Stimulated activated CD4-positive, alpha-beta T cell treated with anti-CD3 and anti-CD28 coated beads, Interleukin-12 subunit alpha, Interleukin-12 subunit beta, amount 100 ng/mL, for 24 hours (primary cell): ENCODE measurements at regions not wholly inside any gene's neighbourhood (a gene's known extent, or its start where the extent isn't known, plus 50 kb on each side); places are given as distances from the start of the nearest gene placed in this dataset.
"Not testable (repeated sequence)": the region's sequence is repeated elsewhere in the genome, so short reads cannot be mapped to it uniquely, and the experiment has no call there.

Source experiments
- DNase-seq, 2 experiments: peaks; one replicate each; pipeline ENCODE4 v3.0.0-alpha.2; 2020; ENCODE audit warnings: low read depth in 2 of 2

DNA sequence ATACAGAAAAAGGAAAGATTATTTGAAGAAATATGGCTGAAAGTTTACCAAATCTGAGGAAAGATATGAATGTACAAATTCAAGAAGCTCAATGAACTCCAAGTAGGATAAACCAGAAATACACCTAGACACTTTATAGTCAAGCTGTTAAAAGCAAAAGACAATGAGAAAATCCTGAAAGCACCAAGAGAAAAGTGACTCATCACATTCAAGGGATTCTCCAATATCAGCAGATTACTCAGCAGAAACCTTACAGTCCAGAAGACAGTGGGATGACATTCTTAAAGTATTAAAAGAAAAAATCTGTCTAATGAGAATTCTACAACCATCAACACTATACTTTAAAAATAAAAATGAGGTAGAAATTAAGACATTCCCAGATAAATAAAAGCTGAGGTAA, 223.8 kb upstream of the ZCCHC13 start:
- no peak for DNase-seq

DNA sequence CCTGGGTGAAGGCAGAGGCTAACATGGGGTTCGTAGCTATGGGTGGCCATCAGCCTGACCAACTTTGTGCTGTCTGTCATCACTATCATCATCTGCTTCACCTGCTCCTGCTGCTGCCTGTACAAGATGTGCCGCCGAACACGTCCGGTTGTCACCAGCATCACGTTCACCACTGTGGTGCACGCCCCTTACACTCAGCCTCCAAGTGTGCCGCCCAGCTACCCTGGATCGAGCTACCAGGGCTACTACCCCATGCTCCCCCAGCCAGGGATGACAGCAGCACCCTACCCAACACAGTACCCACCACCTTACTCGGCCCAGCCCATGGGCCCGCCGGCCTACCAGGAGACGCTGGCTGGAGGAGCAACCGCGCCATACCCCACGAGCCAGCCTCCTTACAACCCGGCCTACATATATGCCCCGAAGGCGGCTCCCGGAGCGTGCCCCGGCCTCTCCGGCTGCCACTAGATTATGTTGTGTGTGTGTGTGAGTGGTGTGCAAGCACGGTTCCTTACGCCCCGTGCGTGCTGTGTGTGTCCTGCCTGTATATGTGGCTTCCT, 213.4 kb upstream of the XIST start:
- no peak for DNase-seq

DNA sequence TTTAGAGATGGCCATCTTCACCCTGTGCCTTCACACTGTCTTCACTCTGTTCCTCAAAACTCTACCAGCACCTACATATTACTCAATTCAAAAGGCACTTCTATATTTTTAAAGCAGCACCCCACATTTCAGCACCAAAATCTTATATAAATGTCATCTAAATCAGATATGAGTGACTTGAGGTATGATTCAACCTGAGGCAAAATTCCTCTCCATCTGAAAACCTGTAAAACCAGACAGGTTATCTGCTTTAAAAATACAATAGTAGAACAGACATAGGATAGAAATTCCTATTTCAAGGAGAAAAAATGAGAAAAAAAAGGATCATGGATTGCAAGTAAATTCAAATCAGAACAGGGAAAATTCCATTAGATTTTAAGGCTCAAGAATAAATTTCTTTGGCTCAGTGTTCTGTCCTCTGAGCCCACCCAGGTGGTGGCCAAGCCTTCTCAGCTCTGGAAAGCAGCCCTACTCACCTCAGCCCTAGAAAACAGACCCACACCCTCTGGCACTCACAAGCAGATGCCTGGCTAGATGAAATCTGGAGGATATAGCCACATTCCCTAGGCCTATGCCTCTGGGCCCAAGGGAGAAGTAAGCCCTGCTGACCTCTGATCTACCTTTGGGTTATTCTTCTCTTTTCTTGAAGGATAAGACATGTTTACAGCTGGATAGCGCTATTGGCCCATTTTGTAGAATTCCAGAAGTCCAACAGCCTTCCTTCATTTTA, 211.1 kb upstream of the XIST start:
- no peak for DNase-seq

DNA sequence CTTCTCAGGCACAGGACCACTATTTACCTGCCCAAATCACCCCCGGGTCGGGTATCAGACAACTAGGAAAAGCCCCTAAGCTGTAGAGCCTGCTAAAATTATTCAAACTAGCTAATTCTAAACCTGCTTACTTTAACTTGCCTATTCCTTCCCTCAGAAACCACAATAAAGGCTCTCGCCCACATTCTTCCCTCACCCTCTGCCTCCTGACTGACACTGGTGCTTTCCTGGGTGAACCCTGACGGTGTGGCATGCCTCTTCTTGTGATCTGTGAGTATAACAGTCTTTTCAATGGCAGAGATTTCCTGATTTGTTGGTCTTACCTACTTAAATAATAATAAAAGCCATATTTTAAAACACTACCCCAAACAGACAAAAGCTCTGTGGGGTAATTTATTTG, 209.4 kb upstream of the XIST start:
- no peak for DNase-seq

DNA sequence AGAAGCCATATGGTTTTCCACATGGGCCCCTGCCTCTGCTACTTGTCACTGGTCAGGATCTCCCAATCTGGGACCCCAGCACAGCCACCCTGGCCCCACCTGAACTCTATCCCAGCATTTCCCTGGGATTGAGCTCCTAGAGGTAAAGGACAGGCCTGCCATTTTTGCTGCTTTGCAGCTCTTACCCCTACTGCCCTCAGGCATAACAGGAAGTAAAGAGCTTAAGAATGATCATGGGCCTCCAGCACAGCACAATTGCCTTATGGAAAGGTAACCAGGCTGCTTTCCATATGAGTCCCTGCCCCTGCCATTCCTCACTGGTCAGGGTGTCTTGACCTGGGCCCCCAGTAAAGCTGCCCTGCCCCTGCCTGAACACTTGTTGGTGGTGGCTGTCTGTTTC, 196.6 kb upstream of the XIST start:
- DNase-seq: no peak

DNA sequence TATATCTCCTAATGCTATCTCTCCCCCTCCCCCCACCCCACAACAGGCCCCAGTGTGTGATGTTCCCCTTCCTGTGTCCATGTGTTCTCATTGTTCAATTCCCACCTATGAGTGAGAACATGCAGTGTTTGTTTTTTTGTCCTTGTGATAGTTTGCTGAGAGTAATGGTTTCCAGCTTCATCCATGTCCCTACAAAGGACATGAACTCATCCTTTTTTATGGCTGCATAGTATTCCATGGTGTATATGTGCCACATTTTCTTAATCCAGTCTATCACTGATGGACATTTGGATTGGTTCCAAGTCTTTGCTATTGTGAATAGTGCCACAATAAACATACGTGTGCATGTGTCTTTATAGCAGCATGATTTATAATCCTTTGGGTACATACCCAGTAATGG, 181.6 kb upstream of the XIST start:
- not testable (repeated sequence) for DNase-seq

DNA sequence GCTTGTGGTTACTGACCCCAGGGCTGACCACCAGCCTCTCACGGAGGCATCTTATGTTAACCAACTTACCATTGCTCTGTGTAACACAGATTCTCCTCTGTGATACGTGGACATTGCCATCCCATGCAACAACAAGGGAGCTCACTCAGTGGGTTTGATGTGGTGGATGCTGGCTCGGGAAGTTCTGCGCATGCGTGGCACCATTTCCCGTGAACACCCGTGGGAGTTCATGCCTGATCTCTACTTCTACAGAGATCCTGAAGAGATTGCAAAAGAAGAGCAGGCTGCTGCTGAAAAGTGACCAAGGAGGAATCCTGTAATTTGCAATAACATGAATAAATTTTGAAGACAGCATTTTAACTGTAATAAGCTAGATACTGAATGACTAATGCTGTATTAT, 179.0 kb upstream of the XIST start:
- DNase-seq: not testable (repeated sequence)

DNA sequence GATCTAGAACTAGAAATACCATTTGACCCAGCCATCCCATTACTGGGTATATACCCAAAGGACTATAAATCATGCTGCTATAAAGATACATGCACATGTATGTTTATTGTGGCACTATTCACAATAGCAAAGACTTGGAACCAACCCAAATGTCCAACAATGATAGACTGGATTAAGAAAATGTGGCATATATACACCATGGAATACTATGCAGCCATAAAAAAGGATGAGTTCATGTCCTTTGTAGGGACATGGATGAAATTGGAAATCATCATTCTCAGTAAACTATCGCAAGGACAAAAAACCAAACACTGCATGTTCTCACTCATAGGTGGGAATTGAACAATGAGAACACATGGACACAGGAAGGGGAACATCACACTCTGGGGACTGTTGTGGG, 178.3 kb upstream of the XIST start:
- not testable (repeated sequence) for DNase-seq

DNA sequence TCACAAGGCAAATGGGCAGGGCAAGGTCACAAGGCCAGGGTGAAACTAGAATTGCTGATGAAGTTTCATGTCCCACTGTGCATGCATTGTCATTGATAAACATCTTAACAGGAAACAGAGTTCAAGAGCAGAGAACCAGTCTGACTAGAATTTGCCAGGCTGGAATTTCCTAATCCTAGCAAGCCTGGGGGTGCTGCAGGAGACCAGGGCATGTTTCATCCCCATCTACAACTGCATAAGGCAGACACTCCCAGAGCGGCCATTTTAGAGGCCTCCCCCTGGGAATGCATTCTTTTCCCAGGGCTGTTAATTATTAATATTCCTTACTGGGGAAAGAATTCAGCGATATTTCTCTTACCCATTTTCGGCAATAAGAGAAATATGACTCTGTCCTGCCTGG, 172.6 kb upstream of the XIST start:
- not testable (repeated sequence) for DNase-seq

DNA sequence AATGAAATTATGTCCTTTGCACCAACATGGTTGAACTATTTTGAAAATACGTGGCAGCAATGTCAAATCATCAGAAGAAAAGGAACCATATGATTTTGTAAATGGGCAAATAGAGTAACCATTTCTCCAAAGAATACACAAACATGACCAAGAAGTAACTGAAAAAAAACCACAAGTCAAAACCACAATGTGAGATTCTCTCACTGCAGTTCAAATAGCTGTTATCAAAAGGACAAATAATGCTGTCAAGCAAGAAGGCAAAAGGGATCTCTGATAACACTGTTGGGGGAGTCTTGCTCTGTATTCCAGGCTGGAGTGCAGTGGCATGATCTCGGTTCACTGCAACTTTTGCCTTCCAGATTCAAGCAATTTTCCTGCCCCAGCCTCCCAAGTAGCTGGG, 170.7 kb upstream of the XIST start:
- no peak for DNase-seq

DNA sequence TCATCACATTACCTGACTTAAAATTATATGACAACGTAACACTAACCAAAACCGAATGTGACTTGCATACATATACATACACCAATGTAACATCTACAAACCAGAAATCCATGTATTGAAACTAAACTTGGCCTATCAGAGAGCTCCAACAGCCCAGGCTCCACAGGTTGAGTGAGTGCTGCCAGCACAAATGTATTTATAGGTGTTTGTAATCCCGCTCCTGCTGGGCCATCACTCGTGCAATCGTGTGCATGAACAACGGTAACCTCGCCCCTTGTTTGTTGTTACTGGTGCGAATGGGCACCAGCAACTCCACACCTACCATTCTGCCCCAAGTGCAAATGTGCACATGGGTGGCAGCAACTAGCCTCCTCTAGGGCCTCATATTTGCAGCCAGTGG, 165.7 kb upstream of the XIST start:
- no peak for DNase-seq

DNA sequence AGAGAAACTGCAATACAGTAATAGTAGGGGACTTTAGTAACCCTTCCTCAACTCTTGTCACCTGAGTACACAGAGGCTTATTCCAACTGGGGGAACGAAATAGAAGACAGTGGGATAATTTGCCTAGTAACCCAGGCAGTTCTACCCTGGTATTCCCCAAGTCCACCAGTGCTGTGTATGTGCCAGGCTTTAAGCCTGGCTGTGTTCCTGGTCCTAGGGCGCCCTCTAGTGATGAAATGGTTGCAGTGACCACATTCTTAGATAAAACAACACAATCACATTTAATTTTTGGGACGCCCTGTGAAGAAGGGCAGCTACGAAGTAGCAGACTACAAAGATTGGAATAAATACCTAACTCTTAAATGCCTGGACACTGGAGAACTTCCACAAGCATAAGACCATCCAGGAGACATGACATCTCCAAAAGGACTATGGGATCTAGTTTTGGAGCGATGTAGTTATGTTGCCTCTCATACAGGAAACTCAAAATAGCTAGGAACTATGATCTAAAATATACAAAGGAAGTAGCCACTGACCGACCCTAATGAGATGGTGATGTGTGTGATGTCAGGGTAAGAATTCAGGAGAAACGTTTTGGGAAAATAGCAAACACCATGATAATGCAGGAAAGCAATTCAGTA, 163.0 kb upstream of the XIST start:
- peak; percentile 8 to 29 for DNase-seq

DNA sequence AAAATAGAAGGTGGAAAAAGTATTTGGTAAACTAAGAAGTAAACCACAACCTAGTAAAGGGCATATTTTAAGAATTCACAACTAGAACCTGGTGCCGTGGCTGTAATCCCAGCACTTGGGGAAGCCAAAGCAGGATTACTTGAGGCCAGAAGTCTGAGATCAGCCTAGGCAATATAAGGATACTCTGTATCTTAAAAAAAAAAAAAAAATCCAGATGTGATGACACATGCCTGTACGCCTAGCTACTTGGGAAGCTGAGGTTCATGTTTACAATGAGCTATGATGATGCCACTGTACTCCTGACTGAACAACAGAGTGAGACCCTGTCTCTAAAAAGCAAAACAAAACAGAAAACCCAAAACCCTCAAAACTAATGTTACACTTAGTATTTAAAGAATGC, 156.5 kb upstream of the XIST start:
- DNase-seq: no peak

DNA sequence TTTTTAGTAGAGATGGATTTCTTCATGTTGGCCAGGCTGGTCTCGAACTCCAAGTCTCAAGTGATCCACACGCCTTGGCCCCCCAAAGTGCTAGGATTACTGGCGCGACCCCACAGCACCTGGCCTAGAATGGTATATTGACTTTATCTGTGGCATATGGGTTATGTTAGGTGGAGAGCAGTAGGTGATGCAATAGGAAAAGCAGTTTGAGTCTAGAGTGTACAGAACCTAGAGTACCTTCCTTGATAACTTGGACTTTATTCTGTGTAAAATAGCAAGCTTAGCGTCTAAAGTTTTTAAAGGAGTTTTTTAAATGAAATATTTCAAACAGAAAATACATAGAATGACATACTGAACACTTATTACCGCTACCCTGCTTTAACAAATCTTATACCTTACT, 139.5 kb upstream of the XIST start:
- no peak for DNase-seq

DNA sequence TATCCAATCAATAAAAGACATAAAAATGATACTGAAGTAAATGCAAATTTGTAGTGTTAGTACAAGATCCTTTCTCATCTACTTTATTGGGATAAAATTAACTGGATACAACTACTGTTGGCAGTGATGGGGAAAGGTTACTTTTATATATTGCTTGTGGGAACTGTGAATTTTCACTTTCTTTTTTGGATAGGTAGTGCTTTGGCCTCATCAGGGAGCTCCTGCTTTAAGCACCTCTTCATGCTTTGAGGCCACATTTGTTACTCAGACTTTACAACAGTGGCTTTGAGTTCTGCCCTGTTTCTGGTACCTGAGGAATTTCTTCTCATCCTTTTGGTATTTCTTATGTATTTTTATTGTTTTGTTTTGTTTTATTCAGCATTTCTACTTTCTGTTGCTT, 134.7 kb upstream of the XIST start:
- DNase-seq: no peak

DNA sequence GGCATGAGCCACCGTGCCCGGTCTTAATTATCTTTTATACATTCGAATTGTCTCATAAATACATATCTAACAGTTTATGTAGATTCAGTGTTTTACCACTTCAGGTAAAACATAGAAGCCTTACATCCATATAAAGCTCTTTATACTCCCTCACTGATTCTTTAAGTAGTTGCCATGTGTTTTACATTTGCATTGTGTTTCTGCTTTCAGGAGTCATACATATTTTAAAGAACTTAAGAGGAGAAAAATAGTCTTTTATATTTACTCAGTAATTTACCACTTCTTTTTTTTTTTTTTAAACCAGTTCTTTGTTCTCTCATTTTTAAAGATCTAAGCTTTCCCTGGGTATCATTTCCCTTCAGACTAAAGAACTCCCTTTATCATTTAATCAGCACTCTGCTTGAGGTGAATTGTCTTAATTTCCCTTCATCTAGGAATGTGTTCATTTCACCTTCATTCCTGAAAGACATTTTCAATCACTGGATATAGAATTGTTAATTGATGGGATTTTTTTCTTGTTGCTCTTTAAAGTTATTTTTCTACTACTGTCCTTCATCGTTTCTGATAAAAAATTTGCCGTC, 127.1 kb upstream of the XIST start:
- no peak for DNase-seq

DNA sequence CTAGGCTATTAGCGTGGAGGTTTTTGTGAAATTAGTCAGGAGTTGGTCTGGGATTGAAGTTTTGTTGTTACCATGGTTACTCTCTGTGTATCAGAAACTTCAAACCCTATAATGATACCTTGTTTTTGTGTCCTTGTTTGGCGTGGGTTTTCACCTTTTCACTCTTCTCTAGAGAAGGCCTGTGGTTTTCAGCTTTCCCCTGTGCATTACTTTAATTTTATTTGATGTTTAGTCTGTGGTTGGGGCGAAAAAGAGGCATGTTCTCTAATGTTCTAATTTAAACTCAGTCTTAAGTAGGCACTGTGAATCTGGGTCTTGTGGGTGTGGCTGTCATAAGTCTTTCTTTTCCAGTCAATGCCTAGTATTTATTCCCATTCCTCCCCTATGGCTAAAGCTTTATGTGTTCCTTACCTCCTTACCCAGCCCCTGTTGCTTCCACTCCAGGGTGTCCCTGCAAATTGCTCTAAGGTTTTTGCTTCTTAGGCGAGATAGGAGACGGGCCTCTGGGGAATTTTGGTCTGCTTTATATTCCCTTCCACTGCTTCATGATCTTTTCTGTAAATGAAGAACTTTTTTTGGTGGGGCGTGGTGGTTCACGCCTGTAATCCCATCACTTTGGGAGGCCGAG, 125.1 kb upstream of the XIST start:
- DNase-seq: no peak

DNA sequence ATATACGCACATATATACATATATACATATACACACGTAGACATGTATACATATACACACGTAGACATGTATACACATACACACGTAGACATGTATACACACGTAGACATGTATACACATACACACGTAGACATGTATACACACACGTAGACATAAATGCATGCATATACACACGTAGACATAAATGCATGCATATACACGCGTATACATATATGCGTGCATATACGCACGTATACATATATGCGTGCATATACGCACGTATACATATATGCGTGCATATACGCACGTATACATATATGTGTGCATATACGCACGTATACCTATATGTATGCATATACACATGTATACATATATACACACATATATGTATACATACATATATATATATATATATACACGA, 114.9 kb upstream of the XIST start:
- DNase-seq: not testable (repeated sequence)

DNA sequence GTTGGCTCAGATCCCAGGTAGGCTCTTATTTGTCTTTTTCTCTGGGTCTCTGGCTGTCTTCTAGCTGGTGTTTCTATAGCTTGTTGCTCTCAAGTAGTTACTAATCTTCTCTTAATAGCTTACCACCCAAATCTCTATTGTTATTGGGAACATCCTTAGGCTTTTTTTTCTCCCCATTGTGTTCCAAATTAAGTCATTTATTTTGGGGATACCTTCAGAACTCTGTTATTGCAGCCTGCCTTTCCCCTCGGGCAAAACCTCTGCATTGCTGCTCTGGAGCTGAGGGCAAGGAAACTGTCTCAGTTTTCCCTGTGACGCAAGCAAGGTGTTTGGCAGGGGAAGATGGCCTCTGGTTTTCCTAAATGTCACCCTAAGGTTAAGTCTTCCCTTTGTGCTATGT, 113.3 kb upstream of the XIST start:
- DNase-seq: no peak

DNA sequence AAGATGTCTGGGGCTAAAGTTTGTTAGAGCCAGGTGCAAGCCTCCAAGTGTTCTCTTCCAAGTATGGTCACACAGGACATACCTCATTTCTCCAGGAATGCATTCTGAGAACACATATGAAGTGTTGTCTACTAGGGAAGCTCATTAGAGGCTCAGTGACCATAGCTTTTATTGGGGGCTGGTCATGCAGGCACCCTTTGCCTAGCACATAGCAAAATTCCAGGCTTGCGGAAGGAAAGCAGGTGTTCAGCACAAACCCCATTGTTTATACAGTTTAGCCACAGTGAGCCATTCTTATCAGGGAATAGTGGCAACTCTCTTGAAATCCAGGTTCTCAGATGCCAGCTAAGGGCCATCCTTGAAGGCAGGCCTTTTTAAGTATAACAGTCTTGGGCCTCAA, 112.1 kb upstream of the XIST start:
- DNase-seq: no peak

DNA sequence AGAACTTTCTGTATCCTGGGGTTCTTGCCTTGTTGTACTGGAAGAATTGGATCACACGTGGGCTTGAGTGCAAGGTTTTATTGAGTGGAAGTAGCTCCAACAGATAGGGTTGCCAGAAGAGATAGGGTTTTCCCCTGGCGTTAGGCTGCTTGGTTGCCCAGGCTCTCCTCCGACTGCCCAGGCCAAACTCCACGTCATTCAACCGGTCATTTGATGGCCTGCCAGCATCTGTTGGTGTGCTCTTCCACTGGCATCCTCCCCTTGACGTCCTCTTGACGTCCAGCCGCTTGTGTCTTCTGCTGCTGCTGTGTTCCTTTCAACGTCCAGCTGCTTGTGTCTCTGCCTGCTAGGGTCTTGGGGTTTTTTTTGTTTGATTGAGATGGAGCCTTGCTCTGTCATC, 111.2 kb upstream of the XIST start:
- no peak for DNase-seq

DNA sequence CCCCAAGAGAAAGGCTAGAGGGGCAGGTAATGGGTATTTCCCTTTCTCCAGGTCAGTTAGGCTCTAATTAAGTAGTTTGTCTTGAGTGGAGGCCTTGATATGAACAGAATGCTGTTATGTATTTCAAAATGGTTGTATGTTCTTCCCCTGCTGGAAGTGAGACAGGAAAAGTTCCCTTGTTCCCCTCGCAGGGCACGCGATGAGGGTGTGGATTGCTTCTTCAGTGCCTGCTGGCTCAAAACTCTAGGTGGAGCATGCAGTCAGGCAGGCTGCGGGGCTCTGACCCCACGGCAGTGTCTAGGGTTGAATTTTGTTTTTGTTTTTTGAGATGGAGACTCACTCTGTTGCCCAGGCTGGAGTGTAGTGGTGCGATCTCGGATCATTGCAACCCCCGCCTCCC, 110.4 kb upstream of the XIST start:
- DNase-seq: no peak

DNA sequence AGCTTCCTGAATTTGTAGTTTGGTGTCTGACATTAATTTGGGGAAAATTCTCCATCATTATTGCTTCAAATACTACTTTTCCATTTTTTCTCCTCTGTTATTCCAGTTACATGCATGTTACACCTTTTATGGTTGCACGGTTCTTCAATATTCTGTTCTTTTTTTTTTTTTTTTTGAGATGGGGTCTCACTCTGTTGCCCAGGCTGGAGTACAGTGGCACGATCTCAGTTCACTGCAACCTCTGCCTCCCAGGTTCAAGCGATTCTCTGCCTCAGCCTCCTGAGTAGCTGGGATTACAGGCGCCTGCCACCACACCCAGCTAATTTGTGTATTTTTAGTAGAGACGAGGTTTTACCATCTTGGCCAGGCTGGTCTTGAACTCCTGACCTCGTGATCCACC, 109.4 kb upstream of the XIST start:
- DNase-seq: not testable (repeated sequence)
